H9 (cell line): ENCODE measurements at regions not wholly inside any gene's neighbourhood (a gene's known extent, or its start where the extent isn't known, plus 50 kb on each side); places are given as distances from the start of the nearest gene placed in this dataset.

ENCODE experiments used
- DNase-seq: peaks from one replicate; pipeline ENCODE4 v3.0.0-alpha.2; 2017
- H2AFZ ChIP-seq: one replicate; pipeline ENCODE4 v1.6.1; 2013; ENCODE audit warnings: mild to moderate bottlenecking, low read length, control low read depth, moderate library complexity
- H2AK5ac ChIP-seq: 2 replicates; pipeline ENCODE4 v1.6.1; 2013; ENCODE audit warnings: low read length, control low read depth, mixed read lengths; ENCODE audit not compliant: insufficient read length
- H2BK120ac ChIP-seq: one replicate; pipeline ENCODE4 v1.6.1; 2013; ENCODE audit warnings: low read depth, mild to moderate bottlenecking, low read length, control low read depth, inconsistent platforms; ENCODE audit not compliant: poor library complexity, severe bottlenecking
- H2BK12ac ChIP-seq: 2 replicates; pipeline ENCODE4 v1.6.1; 2013; ENCODE audit warnings: low read length, control low read depth, mixed read lengths, low read depth; ENCODE audit not compliant: insufficient read length
- H2BK15ac ChIP-seq: 2 replicates; pipeline ENCODE4 v1.6.1; 2013; ENCODE audit warnings: low read depth, low read length, control low read depth
- H2BK20ac ChIP-seq: one replicate; pipeline ENCODE4 v1.6.1; 2013; ENCODE audit warnings: low read depth, mild to moderate bottlenecking, low read length, control low read depth, inconsistent platforms; ENCODE audit not compliant: poor library complexity, severe bottlenecking
- H2BK5ac ChIP-seq: 2 replicates; pipeline ENCODE4 v1.6.1; 2013; ENCODE audit warnings: low read length, control low read depth, mixed read lengths; ENCODE audit not compliant: insufficient read length
- H3K14ac ChIP-seq: 2 replicates; pipeline ENCODE4 v1.6.1; 2013; ENCODE audit warnings: low read length, control low read depth; ENCODE audit not compliant: insufficient read depth
- H3K18ac ChIP-seq: 2 replicates; pipeline ENCODE4 v1.6.1; 2013; ENCODE audit warnings: low read depth, mild to moderate bottlenecking, mixed read lengths, low read length, control low read depth; ENCODE audit not compliant: insufficient read length
- H3K23ac ChIP-seq: 2 replicates; pipeline ENCODE4 v1.6.1; 2013; ENCODE audit warnings: low read length, control low read depth, mixed read lengths, low read depth; ENCODE audit not compliant: insufficient read length
- H3K23me2 ChIP-seq: 2 replicates; pipeline ENCODE4 v1.6.1; 2013; ENCODE audit warnings: low read depth, mild to moderate bottlenecking, mixed read lengths, low read length, control low read depth; ENCODE audit not compliant: insufficient read length, poor library complexity, severe bottlenecking
- H3K27ac ChIP-seq: 2 replicates; pipeline ENCODE4 v1.5.1; 2013; ENCODE audit warnings: low read length, control low read depth, mixed read lengths, low read depth; ENCODE audit not compliant: insufficient read length
- H3K27me3 ChIP-seq: 2 replicates; pipeline ENCODE4 v1.6.1; 2013; ENCODE audit warnings: low read length, control low read depth, inconsistent platforms; ENCODE audit not compliant: insufficient read depth
- H3K4ac ChIP-seq: 2 replicates; pipeline ENCODE4 v1.6.1; 2013; ENCODE audit warnings: low read depth, mild to moderate bottlenecking, control low read depth, inconsistent platforms, low read length, moderate library complexity
- H3K4me1 ChIP-seq: 2 replicates; pipeline ENCODE4 v1.6.1; 2013; ENCODE audit warnings: low read length, control low read depth, inconsistent platforms; ENCODE audit not compliant: insufficient read depth
- H3K4me2 ChIP-seq: 2 replicates; pipeline ENCODE4 v1.6.1; 2013; ENCODE audit warnings: low read length, control low read depth, mixed read lengths; ENCODE audit not compliant: insufficient read length, insufficient read depth
- H3K56ac ChIP-seq: 2 replicates; pipeline ENCODE4 v1.6.1; 2013; ENCODE audit warnings: low read depth, mild to moderate bottlenecking, mixed read lengths, low read length, control low read depth; ENCODE audit not compliant: insufficient read length
- H3K79me1 ChIP-seq: 2 replicates; pipeline ENCODE4 v1.6.1; 2013; ENCODE audit warnings: low read depth, mild to moderate bottlenecking, moderate library complexity, low read length, control low read depth, inconsistent platforms; ENCODE audit not compliant: insufficient read depth, poor library complexity, severe bottlenecking
- H3K79me2 ChIP-seq: 2 replicates; pipeline ENCODE4 v1.6.1; 2013; ENCODE audit warnings: low read length, control low read depth, inconsistent platforms; ENCODE audit not compliant: insufficient read depth
- H3K9ac ChIP-seq: 2 replicates; pipeline ENCODE4 v1.6.1; 2013; ENCODE audit warnings: low read length, control low read depth, mixed read lengths; ENCODE audit not compliant: insufficient read length; ENCODE audit errors: extremely low read depth
- H3K9me3 ChIP-seq: one replicate; pipeline ENCODE4 v1.6.1; 2013; ENCODE audit warnings: low read depth, low read length, inconsistent platforms; ENCODE audit not compliant: control insufficient read depth
- H3T11ph ChIP-seq: one replicate; pipeline ENCODE4 v1.6.1; 2013; ENCODE audit warnings: mild to moderate bottlenecking, low read length, control low read depth, inconsistent platforms
- H4K20me1 ChIP-seq: one replicate; pipeline ENCODE4 v1.6.1; 2013; ENCODE audit not compliant: control insufficient read depth, insufficient read length, insufficient read depth
- H4K5ac ChIP-seq: 2 replicates; pipeline ENCODE4 v1.6.1; 2013; ENCODE audit warnings: low read depth, mild to moderate bottlenecking, mixed read lengths, low read length, control low read depth; ENCODE audit not compliant: insufficient read length
- H4K8ac ChIP-seq: replicated peaks from 2 replicates; pipeline ENCODE4 v1.6.1; 2013; ENCODE audit warnings: low read length, control low read depth, mixed read lengths, low read depth; ENCODE audit not compliant: insufficient read length
- H4K91ac ChIP-seq: 2 replicates; pipeline ENCODE4 v1.6.1; 2013; ENCODE audit warnings: low read depth, mild to moderate bottlenecking, moderate library complexity, mixed read lengths, low read length, control low read depth; ENCODE audit not compliant: insufficient read length
- H3K27ac Mint-ChIP-seq, 3 experiments: 2 replicates in 2 of 3; 3 replicates in 1 of 3; pipeline ENCODE4 v1.8.0; 2020 to 2021; ENCODE audit warnings: mixed read lengths in 3 of 3, mild to moderate bottlenecking in 1 of 3, moderate library complexity in 1 of 3
- H3K27me3 Mint-ChIP-seq: 2 replicates; pipeline ENCODE4 v1.8.0; 2021; ENCODE audit warnings: low read depth, mild to moderate bottlenecking, moderate library complexity, mixed read lengths
- H3K36me3 Mint-ChIP-seq, 3 experiments: 2 replicates in 2 of 3; 3 replicates in 1 of 3; pipeline ENCODE4 v1.8.0; 2020 to 2021; ENCODE audit warnings: low read depth in 3 of 3, mixed read lengths in 3 of 3; ENCODE audit not compliant: insufficient read depth in 1 of 3
- H3K4me1 Mint-ChIP-seq, 2 experiments: 2 replicates each; pipeline ENCODE4 v1.8.0; 2020; ENCODE audit warnings: mixed read lengths in 2 of 2
- H3K4me3 Mint-ChIP-seq, 2 experiments: 2 replicates in 1 of 2; 3 replicates in 1 of 2; pipeline ENCODE4 v1.8.0; 2020 to 2021; ENCODE audit warnings: mild to moderate bottlenecking in 2 of 2, mixed read lengths in 2 of 2, moderate library complexity in 1 of 2
- H3K9me3 Mint-ChIP-seq, 2 experiments: 2 replicates in 1 of 2; 3 replicates in 1 of 2; pipeline ENCODE4 v1.8.0; 2020; ENCODE audit warnings: mild to moderate bottlenecking in 2 of 2, mixed read lengths in 2 of 2, moderate library complexity in 1 of 2
- CTCF ChIP-seq: fragments of 200-600 bp; sonication (generic); conservative IDR thresholded peaks from 3 replicates; pipeline ENCODE4 v1.8.0; 2021; ENCODE audit warnings: antibody characterized with exemption, mild to moderate bottlenecking
- WGBS: extraction: QIAGEN DNeasy Blood & Tissue Kit; methylation state at CpG from one replicate; pipeline ENCODE4 v1.1.7; 2013; ENCODE audit warnings: missing lambda C conversion rate, low lambda C conversion rate, mixed read lengths; ENCODE audit not compliant: insufficient read length; ENCODE audit errors: extremely low coverage; 5-methylcytosine and 5-hydroxymethylcytosine counted together

GRCh38 chrX:96379951-96380350, 304.7 kb upstream of the DIAPH2 start:
- H3K23ac ChIP-seq = no peak overlapping the region
- no peak overlapping the region for H3K4me3 Mint-ChIP-seq

More at GRCh38 chrX:96379951-96380350, 304.7 kb upstream of the DIAPH2 start:
- Mint-ChIP-seq H3K36me3 (no peaks in the 10 kb centered on the region), H3K9me3 (no peaks in the 10 kb centered on the region), H3K4me1 (0 out of 4 replicates have a peak, but pooled peaks cover 3% of the 10 kb centered on the region in 2 experiments), H3K27me3 (no peaks in the 10 kb centered on the region; the same call in none of the 2 replicates), H3K27ac (no peak overlapping the region)
- Histone ChIP-seq H3T11ph (no peak overlapping the region), H3K4me1 (no peaks in the 10 kb centered on the region), H4K20me1 (no peaks in the 10 kb centered on the region), H2AFZ (no peak overlapping the region), H3K4ac (no peak overlapping the region), H2AK5ac (no peak overlapping the region), H4K8ac (no peak overlapping the region), H3K9ac (no peak overlapping the region), H3K79me1 (no peaks in the 10 kb centered on the region), H2BK120ac (no peak overlapping the region), H4K5ac (no peak overlapping the region), H3K27me3 (no peaks in the 10 kb centered on the region), H3K79me2 (0 out of 2 replicates have a peak, but pooled peaks cover 1% of the 10 kb centered on the region), H3K56ac (no peak overlapping the region), H3K23me2 (no peaks in the 10 kb centered on the region), H4K91ac (no peak overlapping the region), H2BK12ac (no peak overlapping the region), H2BK20ac (no peak overlapping the region), H3K18ac (no peak overlapping the region), H3K14ac (no peak overlapping the region), H2BK15ac (no peak overlapping the region), H3K27ac (no peak overlapping the region), H3K4me2 (no peak overlapping the region), H3K9me3 (no peaks in the 10 kb centered on the region), H2BK5ac (no peak overlapping the region)
- WGBS = no CpG with 5 or more reads among the region's 1 CpG
- DNase-seq = no peak
- TF ChIP-seq CTCF = no peak
